HG02852 (cell line): ENCODE measurements at regions not wholly inside any gene's neighbourhood (a gene's known extent, or its start where the extent isn't known, plus 50 kb on each side); places are given as distances from the start of the nearest gene placed in this dataset.
"Not testable (repeated sequence)": the region's sequence is repeated elsewhere in the genome, so short reads cannot be mapped to it uniquely, and the experiment has no call there.

Experiments
- ATAC-seq: cut with Tn5 transposase; IDR thresholded peaks from one replicate; pipeline ENCODE4 v1.9.1; 2021; ENCODE audit warnings: mild to moderate bottlenecking, moderate library complexity; ENCODE audit not compliant: unreplicated experiment

GRCh38 chr4:97016186-97016907 is 1126.9 kb downstream of the STPG2 start:
- no peak for ATAC-seq

DNA sequence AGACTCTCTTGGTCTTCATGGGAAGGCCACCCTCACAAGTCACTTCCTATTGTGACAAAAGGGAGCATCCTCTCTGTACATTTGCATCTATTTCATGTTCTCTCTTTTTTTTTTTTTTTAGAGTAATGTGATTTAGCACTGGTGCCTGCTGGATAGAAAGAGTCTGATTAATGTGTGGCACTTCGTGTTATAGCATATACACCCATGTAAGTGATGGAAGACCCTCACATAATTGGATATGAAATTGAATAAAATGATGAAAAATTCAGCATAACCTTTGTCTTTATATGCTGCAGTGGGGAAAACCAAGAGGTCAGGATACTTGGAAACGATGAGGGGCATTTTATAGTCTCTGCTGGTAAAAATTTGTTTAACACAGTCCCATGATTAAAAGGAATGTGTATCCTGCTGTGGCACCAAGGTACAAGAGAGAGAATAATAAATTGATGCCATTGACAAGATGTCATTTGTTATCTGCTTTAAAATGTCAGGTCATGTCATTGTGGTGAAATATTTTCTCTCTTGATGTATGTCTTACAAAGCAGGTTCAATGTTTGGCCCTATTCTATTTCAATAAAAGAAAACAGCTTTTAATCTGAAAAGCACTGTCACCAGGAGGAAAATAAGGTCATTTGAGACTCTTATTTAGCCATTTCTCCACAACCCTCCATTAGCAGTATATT is 1115.4 kb downstream of the STPG2 start:
- ATAC-seq: no peak

DNA sequence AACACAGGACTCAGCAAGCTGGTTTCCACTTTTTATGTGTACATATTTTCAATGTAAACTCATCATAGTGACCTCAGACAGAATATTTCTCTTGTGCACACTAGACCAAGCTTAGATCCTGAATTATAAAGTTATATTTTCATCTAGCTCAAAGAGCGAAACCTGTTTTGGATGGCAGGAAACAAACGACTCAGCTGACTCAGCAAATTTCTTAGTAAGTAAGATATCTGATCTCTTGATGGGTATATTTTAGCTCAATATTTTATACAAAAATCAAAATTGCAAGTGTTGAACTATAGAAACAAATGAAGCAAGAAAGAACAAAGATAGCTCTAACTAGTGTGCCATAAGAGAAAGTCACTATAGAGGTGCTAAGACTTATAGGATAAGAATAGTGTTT is 1114.5 kb downstream of the STPG2 start:
- no peak for ATAC-seq

- ATAC-seq: not testable (repeated sequence)
Measured at GRCh38 chr4:97037411-97038145, 1105.7 kb downstream of the STPG2 start.

- no peak for ATAC-seq
Measured at GRCh38 chr4:97038146-97038516, 1105.1 kb downstream of the STPG2 start.

DNA sequence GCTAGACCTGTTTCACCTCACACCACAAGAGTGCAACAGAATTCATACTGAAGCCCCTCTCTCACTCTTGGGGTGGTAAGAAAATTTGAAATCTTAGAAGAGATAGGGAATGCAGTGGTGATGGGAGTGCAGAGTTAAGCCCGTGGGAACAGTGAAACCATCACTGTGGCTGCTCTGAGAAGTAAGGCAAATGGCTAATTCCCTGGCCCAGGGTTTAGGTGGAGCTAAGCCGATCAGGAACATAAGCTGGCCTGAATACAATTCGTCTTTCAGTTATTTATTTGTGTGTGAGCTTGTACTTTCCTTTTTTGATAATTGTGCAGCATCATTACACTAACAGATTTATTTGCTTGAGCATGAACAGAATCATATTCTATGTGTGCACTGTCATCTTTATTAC is 1070.6 kb downstream of the STPG2 start:
- ATAC-seq: no peak

- ATAC-seq: no peak
Measured at GRCh38 chr4:97073194-97073593, 1070.1 kb downstream of the STPG2 start.

GRCh38 chr4:97074531-97074930 is 1068.7 kb downstream of the STPG2 start:
- no peak for ATAC-seq

GRCh38 chr4:97081951-97082350 is 1061.3 kb downstream of the STPG2 start:
- no peak for ATAC-seq

- ATAC-seq: not testable (repeated sequence)
Measured at GRCh38 chr4:97097036-97097435, 1046.2 kb downstream of the STPG2 start.

- not testable (repeated sequence) for ATAC-seq
Measured at GRCh38 chr4:97101171-97101570, 1042.1 kb downstream of the STPG2 start.

- no peak for ATAC-seq
Measured at GRCh38 chr4:97103252-97103651, 1040.0 kb downstream of the STPG2 start.

- no peak for ATAC-seq
Measured at GRCh38 chr4:97104006-97104405, 1039.3 kb downstream of the STPG2 start.

GRCh38 chr4:97104666-97105065 is 1038.6 kb downstream of the STPG2 start:
- no peak for ATAC-seq

- no peak for ATAC-seq
Measured at GRCh38 chr4:97105347-97106099, 1037.8 kb downstream of the STPG2 start.

DNA sequence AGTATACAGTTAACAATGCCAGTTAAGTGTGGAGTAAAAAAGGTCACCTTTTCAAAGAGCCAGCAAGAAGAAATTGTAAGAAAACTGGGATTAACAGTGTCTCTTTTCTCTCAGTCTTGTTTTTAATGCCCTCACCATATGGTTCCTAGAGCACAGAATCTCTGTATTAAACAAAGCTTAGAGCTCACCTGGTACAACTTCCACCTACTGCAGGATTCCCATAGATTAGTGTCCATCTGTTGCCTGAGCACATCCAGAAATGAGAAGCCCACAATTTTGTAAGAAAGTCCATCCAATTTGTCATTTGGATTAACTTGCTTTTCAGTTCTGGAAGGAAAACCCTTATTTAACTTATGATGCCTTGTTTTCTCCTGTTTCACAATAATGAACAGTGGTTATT is 1037.1 kb downstream of the STPG2 start:
- no peak for ATAC-seq

DNA sequence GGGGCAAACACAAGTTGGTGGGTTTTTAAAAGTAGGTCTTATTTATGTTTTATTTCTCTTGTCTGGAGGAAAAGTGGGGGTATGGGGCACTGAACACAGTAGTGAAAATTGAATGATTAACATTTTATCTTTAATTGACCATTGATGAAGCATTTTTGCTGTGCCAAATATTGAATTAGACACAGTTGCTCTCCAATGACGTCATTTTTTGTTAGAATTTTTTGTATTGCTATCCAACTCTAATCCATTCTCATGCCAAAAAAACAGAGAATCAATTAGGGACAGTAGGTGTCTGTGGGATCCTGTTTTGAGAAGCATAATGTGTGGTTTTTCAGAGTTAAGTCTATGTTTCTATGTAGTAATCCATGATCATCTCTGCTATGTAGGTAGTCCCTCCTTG is 1032.8 kb downstream of the STPG2 start:
- ATAC-seq: no peak

DNA sequence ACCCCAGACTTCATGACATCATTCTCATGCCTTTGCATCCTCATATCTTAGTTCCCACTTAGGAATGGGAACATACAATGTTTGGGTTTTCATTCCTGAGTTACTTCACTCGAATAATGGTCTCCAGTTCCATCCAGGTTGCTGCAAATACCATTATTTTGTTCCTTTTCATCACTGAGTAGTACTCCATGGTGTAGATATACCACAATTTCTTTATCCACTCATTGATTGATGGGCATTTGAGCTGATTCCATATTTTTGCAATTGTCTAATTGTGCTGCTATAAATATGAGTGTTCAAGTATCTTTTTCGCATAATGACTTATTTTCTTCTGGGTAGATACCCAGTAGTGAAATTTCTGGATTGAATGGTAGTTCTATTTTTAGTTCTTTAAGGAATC is 1026.8 kb downstream of the STPG2 start:
- no peak for ATAC-seq

DNA sequence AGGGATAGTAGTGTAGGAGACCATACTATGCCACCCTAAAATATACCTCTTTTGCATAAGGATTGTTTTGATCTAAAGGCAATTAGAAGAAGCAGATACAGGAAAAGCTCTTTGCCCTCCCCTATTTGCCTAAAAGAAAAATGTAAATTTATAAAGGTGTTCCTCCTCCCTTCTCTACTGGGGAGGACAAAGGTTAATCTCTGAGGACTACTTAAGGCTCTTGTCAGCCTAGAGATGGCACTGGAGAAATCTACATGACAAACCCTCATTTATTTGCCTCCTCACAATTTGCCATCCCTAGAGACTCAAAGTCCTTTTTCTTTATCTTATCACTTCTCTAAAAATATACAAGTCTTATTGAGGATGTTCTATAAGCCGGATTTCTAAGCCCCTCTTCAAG is 1021.8 kb downstream of the STPG2 start:
- ATAC-seq: no peak

GRCh38 chr4:97123573-97123972 is 1019.7 kb downstream of the STPG2 start:
- no peak for ATAC-seq

- ATAC-seq: no peak
Measured at GRCh38 chr4:97132435-97132834, 1010.8 kb downstream of the STPG2 start.
